IPS-18a (cell line): ENCODE measurements at regions not wholly inside any gene's neighbourhood (a gene's known extent, or its start where the extent isn't known, plus 50 kb on each side); places are given as distances from the start of the nearest gene placed in this dataset.
"Not testable (repeated sequence)": the region's sequence is repeated elsewhere in the genome, so short reads cannot be mapped to it uniquely, and the experiment has no call there.

ENCODE experiments used
- H3K27ac ChIP-seq: one replicate; pipeline ENCODE4 v1.5.1; 2013; ENCODE audit warnings: low read length
- H3K27me3 ChIP-seq: one replicate; pipeline ENCODE4 v1.6.1; 2013; ENCODE audit warnings: mild to moderate bottlenecking, low read length; ENCODE audit not compliant: control insufficient read depth, insufficient read depth
- H3K36me3 ChIP-seq: one replicate; pipeline ENCODE4 v1.6.1; 2013; ENCODE audit warnings: low read depth, low read length; ENCODE audit not compliant: control insufficient read depth
- H3K4me1 ChIP-seq: one replicate; pipeline ENCODE4 v1.6.1; 2013; ENCODE audit warnings: low read depth, low read length; ENCODE audit not compliant: control insufficient read depth
- H3K4me3 ChIP-seq: one replicate; pipeline ENCODE4 v1.5.1; 2013; ENCODE audit warnings: low read length
- H3K9ac ChIP-seq: one replicate; pipeline ENCODE4 v1.6.1; 2013; ENCODE audit warnings: mild to moderate bottlenecking, low read length, moderate library complexity
- H3K9me3 ChIP-seq: one replicate; pipeline ENCODE4 v1.6.1; 2013; ENCODE audit warnings: low read depth, low read length; ENCODE audit not compliant: control insufficient read depth

DNA sequence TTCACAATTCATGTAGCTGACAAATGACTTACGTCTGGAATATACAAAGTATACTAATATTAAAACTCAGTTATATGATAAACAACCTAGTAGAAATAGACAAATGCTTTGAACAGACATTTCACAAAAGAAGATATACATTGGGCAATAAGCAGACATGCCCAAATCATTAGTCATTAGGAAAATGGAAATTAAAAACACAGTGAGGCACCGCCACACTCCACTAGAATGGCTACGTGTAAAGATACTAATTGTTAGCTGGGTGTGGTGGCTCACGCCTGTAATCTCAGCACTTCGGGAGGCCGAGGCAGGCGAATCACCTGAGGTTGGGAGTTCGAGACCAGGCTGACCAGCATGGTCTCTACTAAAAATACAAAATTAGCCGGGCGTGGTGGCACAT, 248.9 kb upstream of the TMEM132C start:
- Histone ChIP-seq H3K27me3 (no peaks in the 10 kb centered on the region), H3K4me3 (no peak overlapping the region), H3K27ac (no peak overlapping the region)

DNA sequence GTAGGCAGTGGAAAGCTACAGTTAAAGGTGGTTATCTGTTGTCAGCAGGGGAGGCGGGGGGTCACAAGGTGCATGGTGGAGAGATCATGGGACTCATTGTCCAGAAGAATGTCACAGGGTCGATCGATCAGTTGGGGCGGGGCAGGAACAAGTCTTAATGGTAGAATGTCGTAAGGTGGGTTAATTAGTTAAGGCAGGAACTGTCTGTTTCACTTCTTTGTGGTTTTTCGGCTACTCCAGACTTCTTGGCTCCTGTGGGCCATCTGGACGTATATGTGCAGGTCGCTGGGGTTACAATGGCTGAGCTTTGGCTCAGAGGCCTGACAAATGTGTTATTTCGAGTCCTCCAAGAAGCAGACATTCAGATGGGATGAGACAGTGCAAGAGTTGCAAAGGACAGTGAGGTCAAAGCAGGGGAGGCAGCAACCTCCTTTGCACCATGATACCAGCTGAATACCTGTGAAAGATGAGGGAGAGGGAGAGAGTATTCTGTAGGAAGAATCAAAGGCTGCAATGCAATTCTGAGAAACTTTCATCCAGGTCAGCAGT, 246.9 kb upstream of the TMEM132C start:
- Histone ChIP-seq H3K27me3 (no peaks in the 10 kb centered on the region), H3K4me1 (no peaks in the 10 kb centered on the region), H3K9ac (no peak overlapping the region), H3K9me3 (peaks cover 22% of the 10 kb centered on the region), H3K27ac (no peak overlapping the region), H3K4me3 (no peak overlapping the region), H3K36me3 (no peaks in the 10 kb centered on the region)

More for the DNA sequence above, 248.9 kb upstream of the TMEM132C start:
- Histone ChIP-seq H3K9ac (no peak overlapping the region), H3K9me3 (peaks cover 29% of the 10 kb centered on the region), H3K36me3 (no peaks in the 10 kb centered on the region), H3K4me1 (no peaks in the 10 kb centered on the region)

DNA sequence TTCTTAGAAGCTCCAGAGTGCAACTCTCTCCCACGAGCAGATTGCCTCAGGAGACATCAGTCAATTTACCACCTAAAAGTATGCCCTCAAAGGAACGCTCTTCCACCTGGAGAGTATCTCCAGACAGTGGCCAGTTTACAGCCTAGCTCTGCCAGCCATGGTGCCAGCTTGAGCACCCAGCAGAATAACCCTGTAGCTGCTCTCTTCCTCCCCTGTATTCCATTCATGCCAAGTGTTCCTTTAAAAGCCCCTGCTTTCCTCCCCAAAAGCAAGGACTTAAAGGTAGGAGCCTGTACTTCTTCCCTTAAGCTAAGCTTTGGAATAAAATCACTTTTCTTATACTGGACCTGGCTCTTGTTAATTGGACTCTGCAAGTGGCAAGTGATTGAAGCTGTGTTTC, 245.4 kb upstream of the TMEM132C start:
- H3K9me3 ChIP-seq: peaks cover 17% of the 10 kb centered on the region

DNA sequence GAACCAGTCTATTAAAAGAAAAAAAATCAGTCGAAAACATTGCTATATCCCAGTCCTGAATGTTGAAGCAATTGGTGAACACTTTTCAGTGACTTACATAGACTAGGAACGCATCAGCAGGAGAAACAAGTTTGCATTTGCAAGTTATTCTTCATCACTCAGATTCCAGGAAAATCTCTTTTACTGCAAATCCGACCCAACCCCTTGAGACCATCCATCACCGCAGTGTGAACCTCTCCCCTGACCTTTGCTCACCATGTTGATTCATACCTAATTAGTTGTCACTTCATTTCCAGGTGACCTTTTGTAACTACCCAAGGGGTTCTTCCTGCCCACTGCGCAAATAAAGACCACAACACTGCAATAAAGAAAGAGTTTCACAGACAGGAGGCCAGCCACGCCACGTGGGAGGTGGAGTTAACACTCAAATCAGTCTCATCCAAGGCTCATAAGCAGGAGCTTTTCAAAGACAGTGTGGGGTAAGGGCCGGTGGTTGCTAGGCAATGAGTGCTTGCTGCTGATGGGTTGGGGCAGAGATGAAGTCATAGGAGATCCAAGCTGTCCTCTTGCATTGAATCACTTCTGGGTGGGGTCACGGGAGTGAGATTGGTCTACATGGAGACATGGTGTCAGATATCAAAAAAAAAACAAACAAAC, 241.3 kb upstream of the TMEM132C start:
- Histone ChIP-seq H3K4me3 (no peak overlapping the region), H3K27ac (no peak overlapping the region), H3K9ac (no peak overlapping the region), H3K27me3 (no peaks in the 10 kb centered on the region), H3K9me3 (peaks cover 7% of the 10 kb centered on the region), H3K4me1 (peaks cover 3% of the 10 kb centered on the region), H3K36me3 (no peaks in the 10 kb centered on the region)

More for the DNA sequence above, 245.4 kb upstream of the TMEM132C start:
- H3K36me3 ChIP-seq: no peaks in the 10 kb centered on the region
- H3K4me1 ChIP-seq: peaks cover 3% of the 10 kb centered on the region
- H3K4me3 ChIP-seq: no peak overlapping the region
- H3K27ac ChIP-seq: no peak overlapping the region
- H3K9ac ChIP-seq: no peak overlapping the region
- no peaks in the 10 kb centered on the region for H3K27me3 ChIP-seq

DNA sequence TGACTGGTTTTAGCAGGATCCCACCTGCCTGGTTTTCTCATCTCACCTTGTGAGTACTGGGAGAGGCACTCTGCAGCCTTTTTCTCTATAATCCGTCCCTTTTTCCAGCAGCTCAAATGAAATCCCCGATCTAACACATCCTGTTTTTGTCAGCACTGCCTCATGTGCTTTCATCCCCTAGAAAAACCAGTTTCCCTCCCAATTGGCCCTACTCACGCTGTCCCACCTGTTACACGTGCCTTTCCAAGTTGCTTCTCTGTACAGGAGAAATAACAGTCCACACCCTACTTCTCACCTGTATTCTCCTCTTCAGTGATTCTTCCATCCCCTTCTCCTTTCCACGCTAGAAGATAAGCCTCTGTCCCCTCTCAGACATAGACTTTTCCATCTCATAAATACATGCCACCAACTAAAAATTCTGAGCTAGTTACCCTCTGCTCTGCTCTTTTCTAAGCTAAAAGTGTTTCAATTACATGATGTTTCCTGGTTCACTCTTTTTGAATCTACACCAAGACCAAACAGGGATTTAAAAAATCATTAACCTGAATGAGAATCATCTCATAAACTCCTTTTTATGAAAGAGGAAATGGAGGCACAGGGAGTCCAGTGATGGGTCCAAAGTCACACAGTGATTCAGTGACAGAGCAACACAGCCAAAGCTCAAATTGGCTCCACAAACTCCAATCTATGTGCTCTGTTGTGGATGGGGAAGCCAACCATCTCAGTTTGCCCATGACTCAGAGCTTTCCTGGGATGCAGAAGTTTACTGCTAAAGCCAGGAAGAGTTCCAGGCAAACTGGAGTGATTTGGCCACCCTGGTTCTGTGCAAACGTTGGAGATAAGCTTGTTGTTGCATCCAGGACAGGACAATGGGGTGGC, 240.0 kb upstream of the TMEM132C start:
- no peaks in the 10 kb centered on the region for H3K27me3 ChIP-seq
- H3K36me3 ChIP-seq: no peaks in the 10 kb centered on the region
- H3K9ac ChIP-seq: no peak overlapping the region
- no peak overlapping the region for H3K4me3 ChIP-seq
- H3K9me3 ChIP-seq: peaks cover 7% of the 10 kb centered on the region
- no peak overlapping the region for H3K27ac ChIP-seq
- peaks cover 3% of the 10 kb centered on the region for H3K4me1 ChIP-seq

DNA sequence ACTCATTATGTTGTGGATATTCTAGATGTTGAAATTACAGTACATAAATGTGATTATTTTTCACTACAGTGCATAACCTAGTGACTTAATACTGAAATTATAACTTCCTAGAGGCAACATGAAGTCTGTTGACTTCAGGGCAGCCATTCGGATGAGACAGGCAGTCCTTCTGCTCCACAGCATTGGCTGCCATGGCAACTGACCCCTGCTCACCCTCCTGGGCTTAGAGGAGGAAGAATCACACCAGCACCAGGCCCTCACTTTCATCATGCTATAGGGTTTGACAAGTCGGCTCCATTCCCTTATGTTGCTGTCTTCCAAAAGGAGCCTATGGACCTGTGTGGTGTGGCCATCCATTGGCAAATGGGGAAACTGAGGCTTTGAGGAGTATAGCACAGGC, 233.5 kb upstream of the TMEM132C start:
- Histone ChIP-seq H3K36me3 (no peaks in the 10 kb centered on the region), H3K27me3 (no peaks in the 10 kb centered on the region), H3K4me1 (no peaks in the 10 kb centered on the region), H3K9ac (no peak overlapping the region), H3K9me3 (peaks cover 8% of the 10 kb centered on the region), H3K4me3 (no peak overlapping the region), H3K27ac (no peak overlapping the region)

DNA sequence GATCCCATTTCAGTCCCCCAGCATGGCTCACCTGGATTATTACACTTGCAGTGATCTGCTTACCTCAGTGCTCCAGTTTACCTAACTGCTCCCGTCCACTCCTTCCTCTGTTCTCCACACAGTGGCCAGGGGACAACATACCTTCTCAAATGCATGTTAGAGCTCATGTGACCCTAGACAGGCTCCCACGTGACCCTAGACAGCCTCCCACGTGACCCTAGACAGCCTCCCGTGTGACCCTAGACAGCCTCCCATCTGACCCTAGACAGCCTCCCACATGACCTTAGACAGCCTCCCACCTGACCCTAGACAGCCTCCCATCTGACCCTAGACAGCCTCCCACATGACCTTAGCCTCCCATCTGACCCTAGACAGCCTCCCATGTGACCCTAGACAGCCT, 226.0 kb upstream of the TMEM132C start:
- H3K36me3 ChIP-seq: no peaks in the 10 kb centered on the region
- H3K27me3 ChIP-seq: no peaks in the 10 kb centered on the region
- no peak overlapping the region for H3K9ac ChIP-seq
- H3K9me3 ChIP-seq: peaks cover 15% of the 10 kb centered on the region
- no peak overlapping the region for H3K4me3 ChIP-seq
- H3K27ac ChIP-seq: no peak overlapping the region
- H3K4me1 ChIP-seq: no peaks in the 10 kb centered on the region

- H3K4me1 ChIP-seq, H3K36me3 ChIP-seq, H3K4me3 ChIP-seq, H3K27me3 ChIP-seq, H3K27ac ChIP-seq, H3K9ac ChIP-seq: not testable (repeated sequence)
- peaks cover 15% of the 10 kb centered on the region for H3K9me3 ChIP-seq
Observed at GRCh38 chr12:128042283-128042682, 224.7 kb upstream of the TMEM132C start.

DNA sequence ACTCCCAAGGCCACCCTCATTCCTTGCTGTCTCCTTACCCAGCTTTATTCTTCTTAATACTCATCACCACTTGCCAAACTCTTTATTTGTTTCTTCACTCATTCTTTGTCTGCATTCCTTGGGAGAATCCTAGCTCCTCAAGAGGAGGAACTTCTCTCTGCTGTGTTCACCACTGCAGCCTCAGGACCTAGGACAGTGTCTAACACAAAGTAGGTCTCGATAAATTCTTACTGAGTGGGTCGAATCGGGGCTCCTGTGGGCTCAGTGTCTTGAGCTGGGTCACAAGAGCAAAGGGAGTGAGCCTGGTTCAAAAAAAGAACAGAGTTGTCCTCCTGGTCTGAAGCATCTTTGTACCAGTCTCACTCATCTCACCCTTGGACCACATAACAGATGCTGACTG, 224.1 kb upstream of the TMEM132C start:
- H3K9me3 ChIP-seq: peaks cover 16% of the 10 kb centered on the region

GRCh38 chr12:128043317-128043716, 223.7 kb upstream of the TMEM132C start:
- Histone ChIP-seq H3K4me1 (no peaks in the 10 kb centered on the region), H3K27ac (no peak overlapping the region), H3K27me3 (no peaks in the 10 kb centered on the region), H3K4me3 (no peak overlapping the region), H3K36me3 (no peaks in the 10 kb centered on the region), H3K9ac (no peak overlapping the region), H3K9me3 (peaks cover 21% of the 10 kb centered on the region)

More for the DNA sequence above, 224.1 kb upstream of the TMEM132C start:
- Histone ChIP-seq H3K4me3 (no peak overlapping the region), H3K27me3 (no peaks in the 10 kb centered on the region), H3K4me1 (no peaks in the 10 kb centered on the region), H3K9ac (no peak overlapping the region), H3K36me3 (no peaks in the 10 kb centered on the region), H3K27ac (no peak overlapping the region)

GRCh38 chr12:128047266-128048060, 219.5 kb upstream of the TMEM132C start:
- H3K27me3 ChIP-seq: no peaks in the 10 kb centered on the region
- H3K4me3 ChIP-seq: no peak overlapping the region
- H3K4me1 ChIP-seq: no peaks in the 10 kb centered on the region
- H3K9ac ChIP-seq: no peak overlapping the region
- peaks cover 18% of the 10 kb centered on the region for H3K9me3 ChIP-seq
- H3K27ac ChIP-seq: no peak overlapping the region
- no peaks in the 10 kb centered on the region for H3K36me3 ChIP-seq
